Caco-2 (cell line): ENCODE measurements at regions not wholly inside any gene's neighbourhood (a gene's known extent, or its start where the extent isn't known, plus 50 kb on each side); places are given as distances from the start of the nearest gene placed in this dataset.

Source experiments
- BruUV-seq: library from RNA; stranded (reverse); fragments of 400-500 nt; replicated peaks from 2 replicates; lab custom pipeline; 2021; lab: Mats Ljungman, UMichigan
- CTCF ChIA-PET: fragments of 300-600 bp; sonication (Branson Sonifier 250); formaldehyde crosslinking; loops from one replicate; lab custom pipeline; 2022; ENCODE audit warnings: antibody characterized with exemption; lab: Charles Lee
- POLR2A ChIA-PET: fragments of 300-600 bp; sonication (Branson Sonifier 250); formaldehyde crosslinking; loops from one replicate; lab custom pipeline; 2022; ENCODE audit warnings: antibody characterized with exemption; lab: Charles Lee
- DNase-seq, 2 experiments: peaks; one replicate each; pipeline versions ENCODE4 v3.0.0 to v3.0.0-alpha.2; 2020 to 2022
- H3K27me3 ChIP-seq: replicated peaks from 2 replicates; pipeline ENCODE4 v1.6.0; 2011; ENCODE audit warnings: low read length; ENCODE audit not compliant: control insufficient read depth, insufficient read depth
- H3K36me3 ChIP-seq: 2 replicates; pipeline ENCODE4 v1.5.1; 2011; ENCODE audit warnings: low read length; ENCODE audit not compliant: control insufficient read depth, insufficient read depth
- H3K4me1 ChIP-seq: fragments of 250-450 bp; sonication (Bioruptor Pico); 2 replicates; pipeline ENCODE4 v1.5.1; 2020; ENCODE audit warnings: mild to moderate bottlenecking
- H3K4me3 ChIP-seq: 2 replicates; pipeline ENCODE4 v1.5.1; 2011; ENCODE audit warnings: low read depth, mild to moderate bottlenecking, control low read depth, low read length
- H3K9me3 ChIP-seq: fragments of 250-450 bp; sonication (Bioruptor Pico); 2 replicates; pipeline ENCODE4 v1.5.1; 2020; ENCODE audit warnings: mild to moderate bottlenecking, moderate library complexity
- H3K27ac Mint-ChIP-seq: one replicate; pipeline ENCODE4 v1.8.0; 2022; ENCODE audit warnings: mixed read lengths; ENCODE audit not compliant: unreplicated experiment
- H3K27me3 Mint-ChIP-seq: one replicate; pipeline ENCODE4 v1.8.0; 2022; ENCODE audit warnings: mixed read lengths; ENCODE audit not compliant: insufficient read depth, unreplicated experiment
- H3K36me3 Mint-ChIP-seq: one replicate; pipeline ENCODE4 v1.8.0; 2022; ENCODE audit warnings: mild to moderate bottlenecking, mixed read lengths; ENCODE audit not compliant: insufficient read depth, unreplicated experiment
- H3K4me1 Mint-ChIP-seq: one replicate; pipeline ENCODE4 v1.8.0; 2022; ENCODE audit warnings: low read depth, mixed read lengths; ENCODE audit not compliant: unreplicated experiment
- H3K4me3 Mint-ChIP-seq: one replicate; pipeline ENCODE4 v1.8.0; 2022; ENCODE audit warnings: mild to moderate bottlenecking, moderate library complexity, mixed read lengths; ENCODE audit not compliant: unreplicated experiment
- H3K9me3 Mint-ChIP-seq: one replicate; pipeline ENCODE4 v1.8.0; 2022; ENCODE audit warnings: mixed read lengths; ENCODE audit not compliant: unreplicated experiment
- CTCF ChIP-seq, 2 experiments: fragments of 200-600 bp in 1 of 2; IDR thresholded peaks; 1 replicate in 1 of 2; 2 replicates in 1 of 2; pipeline versions ENCODE4 v1.5.1 to v1.8.0; 2011 to 2022; ENCODE audit warnings: antibody characterized with exemption in 1 of 2, control low read depth in 1 of 2, inconsistent platforms in 1 of 2, low read depth in 1 of 2, low read length in 1 of 2, mild to moderate bottlenecking in 1 of 2, moderate library complexity in 1 of 2; ENCODE audit not compliant: insufficient read depth in 1 of 2, severe bottlenecking in 1 of 2, unreplicated experiment in 1 of 2
- intact Hi-C: fragments of 100-400 bp; cut with micrococcal nuclease; formaldehyde crosslinking; loops from one replicate; pipeline ENCODE4 v1.10.0; 2022; ENCODE audit not compliant: unreplicated experiment

- Mint-ChIP-seq H3K36me3 (peaks cover 6% of the 10 kb centered on the region), H3K27me3 (peaks cover 14% of the 10 kb centered on the region), H3K9me3 (peaks cover 17% of the 10 kb centered on the region), H3K27ac (no peak overlapping the region), H3K4me1 (no peaks in the 10 kb centered on the region), H3K4me3 (no peak overlapping the region)
- no peaks in the 10 kb centered on the region for H3K27me3 ChIP-seq
- ChIA-PET CTCF (no interaction called here), POLR2A (no interaction called here)
- H3K36me3 ChIP-seq: no peaks in the 10 kb centered on the region
- no peak overlapping the region for H3K4me3 ChIP-seq
- BruUV-seq: no TSS peak
- no peaks in the 10 kb centered on the region for H3K9me3 ChIP-seq
- TF ChIP-seq CTCF (IDR thresholded peaks at IDR 0.05; ENCODE audit: insufficient read depth in 1 of 2, low read depth in 1 of 2, low read length in 1 of 2, severe bottlenecking in 1 of 2, unreplicated experiment in 1 of 2): no peak
- peaks cover 9% of the 10 kb centered on the region for H3K4me1 ChIP-seq
- no peak for DNase-seq
- intact Hi-C loops: no loop called here
Observed at GRCh38 chr14:94907626-94908261, 137.8 kb upstream of the GSC start.

GRCh38 chr14:94906991-94907587 lies 137.2 kb upstream of the GSC start:
- no TSS peak for BruUV-seq
- Mint-ChIP-seq H3K4me3 (no peak overlapping the region), H3K9me3 (peaks cover 17% of the 10 kb centered on the region), H3K27me3 (peaks cover 11% of the 10 kb centered on the region), H3K36me3 (peaks cover 6% of the 10 kb centered on the region), H3K27ac (no peak overlapping the region), H3K4me1 (no peaks in the 10 kb centered on the region)
- CTCF ChIA-PET: no interaction called here
- Histone ChIP-seq H3K4me1 (peaks cover 9% of the 10 kb centered on the region), H3K36me3 (no peaks in the 10 kb centered on the region), H3K4me3 (no peak overlapping the region), H3K27me3 (no peaks in the 10 kb centered on the region), H3K9me3 (no peaks in the 10 kb centered on the region)
- POLR2A ChIA-PET: no interaction called here
- intact Hi-C loops: no loop called here
- TF ChIP-seq CTCF (IDR thresholded peaks at IDR 0.05; ENCODE audit: insufficient read depth in 1 of 2, low read depth in 1 of 2, low read length in 1 of 2, severe bottlenecking in 1 of 2, unreplicated experiment in 1 of 2): no peak
- no peak for DNase-seq

- H3K9me3 ChIP-seq: no peaks in the 10 kb centered on the region
- no peak for DNase-seq
- Mint-ChIP-seq H3K4me3 (no peak overlapping the region), H3K36me3 (peaks cover 6% of the 10 kb centered on the region), H3K27ac (no peak overlapping the region), H3K27me3 (peaks cover 10% of the 10 kb centered on the region), H3K9me3 (peaks cover 12% of the 10 kb centered on the region), H3K4me1 (no peaks in the 10 kb centered on the region)
- H3K27me3 ChIP-seq: no peaks in the 10 kb centered on the region
- H3K36me3 ChIP-seq: no peaks in the 10 kb centered on the region
- ChIA-PET POLR2A (no interaction called here), CTCF (interaction anchor here (0.6 kb wide), 1 partner anchor 35 kb away, joined by 5 read pairs; no protein-coding TSS in a partner anchor)
- peaks cover 9% of the 10 kb centered on the region for H3K4me1 ChIP-seq
- H3K4me3 ChIP-seq: no peak overlapping the region
- intact Hi-C loops: no loop called here
- BruUV-seq: no TSS peak
- no peak for TF ChIP-seq CTCF (IDR thresholded peaks at IDR 0.05; ENCODE audit: insufficient read depth in 1 of 2, low read depth in 1 of 2, low read length in 1 of 2, severe bottlenecking in 1 of 2, unreplicated experiment in 1 of 2)
Observed at GRCh38 chr14:94906577-94906976, 136.7 kb upstream of the GSC start.
